T-helper 2 cell (primary cell): ENCODE measurements at regions not wholly inside any gene's neighbourhood (a gene's known extent, or its start where the extent isn't known, plus 50 kb on each side); places are given as distances from the start of the nearest gene placed in this dataset.
A peak's percentile ranks its signal among the peaks of the same experiment; 100 is the strongest.
"Not testable (repeated sequence)": the region's sequence is repeated elsewhere in the genome, so short reads cannot be mapped to it uniquely, and the experiment has no call there.

ENCODE experiments used
- DNase-seq, 5 experiments: peaks; one replicate each; pipeline versions ENCODE4 v3.0.0 to v3.0.0-alpha.2; 2012 to 2022

GRCh38 chr4:116639070-116639577 lies 446.3 kb downstream of the TRAM1L1 start:
- no peak for DNase-seq

GRCh38 chr4:116638592-116638991 lies 446.8 kb downstream of the TRAM1L1 start:
- no peak for DNase-seq

- no peak for DNase-seq
Observed at GRCh38 chr4:116636917-116637316, 448.5 kb downstream of the TRAM1L1 start.

GRCh38 chr4:116632269-116632668 lies 453.1 kb downstream of the TRAM1L1 start:
- no peak for DNase-seq

- no peak for DNase-seq
Observed at GRCh38 chr4:116628598-116628997, 456.8 kb downstream of the TRAM1L1 start.

GRCh38 chr4:116627545-116627944 lies 457.8 kb downstream of the TRAM1L1 start:
- no peak for DNase-seq

- DNase-seq, result not testable (repeated sequence)
Observed at GRCh38 chr4:116619508-116619907, 465.9 kb downstream of the TRAM1L1 start.

GRCh38 chr4:116618638-116619037 lies 466.7 kb downstream of the TRAM1L1 start:
- DNase-seq, result no peak

- DNase-seq, result no peak
Observed at GRCh38 chr4:116603096-116603495, 482.3 kb downstream of the TRAM1L1 start.

GRCh38 chr4:116599859-116600258 lies 485.5 kb downstream of the TRAM1L1 start:
- DNase-seq, result peak in 1 of 5 experiments; percentile 3

- no peak for DNase-seq
Observed at GRCh38 chr4:116598980-116599789, 486.2 kb downstream of the TRAM1L1 start.

GRCh38 chr4:116598155-116598979 lies 487.0 kb downstream of the TRAM1L1 start:
- DNase-seq, result no peak

- DNase-seq, result no peak
Observed at GRCh38 chr4:116590648-116591047, 494.7 kb downstream of the TRAM1L1 start.

- no peak for DNase-seq
Observed at GRCh38 chr4:116588783-116589182, 496.6 kb downstream of the TRAM1L1 start.

GRCh38 chr4:116585246-116585645 lies 500.1 kb downstream of the TRAM1L1 start:
- DNase-seq, result no peak

GRCh38 chr4:116577321-116577720 lies 508.1 kb downstream of the TRAM1L1 start:
- DNase-seq, result no peak

- DNase-seq, result no peak
Observed at GRCh38 chr4:116573540-116573939, 511.8 kb downstream of the TRAM1L1 start.

GRCh38 chr4:116561768-116562167 lies 523.6 kb downstream of the TRAM1L1 start:
- no peak for DNase-seq

GRCh38 chr4:116551806-116552205 lies 533.6 kb downstream of the TRAM1L1 start:
- no peak for DNase-seq

GRCh38 chr4:116547632-116548031 lies 537.7 kb downstream of the TRAM1L1 start:
- DNase-seq, result no peak

- DNase-seq, result no peak
Observed at GRCh38 chr4:116546759-116547158, 538.6 kb downstream of the TRAM1L1 start.

GRCh38 chr4:116544946-116545345 lies 540.4 kb downstream of the TRAM1L1 start:
- DNase-seq, result no peak

- no peak for DNase-seq
Observed at GRCh38 chr4:116539744-116540143, 545.6 kb downstream of the TRAM1L1 start.

GRCh38 chr4:116537828-116538227 lies 547.5 kb downstream of the TRAM1L1 start:
- DNase-seq, result no peak
